H1 (cell line): ENCODE measurements at regions not wholly inside any gene's neighbourhood (a gene's known extent, or its start where the extent isn't known, plus 50 kb on each side); places are given as distances from the start of the nearest gene placed in this dataset.

Source experiments
- CTCF ChIA-PET: fragments of 300-600 bp; sonication (Branson Sonifier 250); formaldehyde crosslinking; loops from one replicate; lab custom pipeline; 2021; ENCODE audit not compliant: partially characterized antibody; lab: Charles Lee
- POLR2A ChIA-PET: fragments of 300-600 bp; sonication (Branson Sonifier 250); formaldehyde crosslinking; loops from one replicate; lab custom pipeline; 2021; ENCODE audit warnings: inconsistent platforms; ENCODE audit not compliant: partially characterized antibody; lab: Charles Lee
- DNase-seq, 2 experiments: peaks; one replicate each; pipeline versions ENCODE4 v3.0.0 to v3.0.0-alpha.2; 2010 to 2022; ENCODE audit warnings: low spot score in 2 of 2, low read depth in 1 of 2, mixed read lengths in 1 of 2
- FAIRE-seq: peaks from 2 replicates; lab custom pipeline; 2011; peaks lifted over from hg19 to GRCh38; lab: Jason Lieb, UNC
- H2AFZ ChIP-seq: 2 replicates; pipeline ENCODE4 v1.8.1; 2012; ENCODE audit warnings: low read length, inconsistent platforms
- H2AK5ac ChIP-seq: 2 replicates; pipeline ENCODE4 v1.6.1; 2013; ENCODE audit warnings: low read depth, low read length
- H2BK120ac ChIP-seq: replicated peaks from 2 replicates; pipeline ENCODE3; 2013; ENCODE audit warnings: low read depth, low read length, inconsistent platforms
- H2BK12ac ChIP-seq: 2 replicates; pipeline ENCODE4 v1.6.1; 2013; ENCODE audit warnings: low read depth, low read length
- H2BK15ac ChIP-seq: 2 replicates; pipeline ENCODE4 v1.6.1; 2013; ENCODE audit warnings: low read length
- H2BK20ac ChIP-seq: 2 replicates; pipeline ENCODE4 v1.6.1; 2013; ENCODE audit warnings: low read length
- H2BK5ac ChIP-seq: 2 replicates; pipeline ENCODE4 v1.6.1; 2013; ENCODE audit warnings: low read depth, low read length
- H3K14ac ChIP-seq: 2 replicates; pipeline ENCODE4 v1.6.1; 2013; ENCODE audit warnings: inconsistent platforms; ENCODE audit not compliant: insufficient read length
- H3K18ac ChIP-seq: 2 replicates; pipeline ENCODE4 v1.6.1; 2013; ENCODE audit warnings: low read length; ENCODE audit errors: extremely low read depth
- H3K23ac ChIP-seq: 2 replicates; pipeline ENCODE4 v1.6.1; 2013; ENCODE audit warnings: inconsistent platforms; ENCODE audit not compliant: insufficient read length
- H3K23me2 ChIP-seq: 2 replicates; pipeline ENCODE4 v1.6.1; 2013; ENCODE audit warnings: low read depth, low read length
- H3K27ac ChIP-seq: 2 replicates; pipeline ENCODE4 v1.6.1; 2011; ENCODE audit warnings: low read depth, low read length, inconsistent platforms
- H3K27me3 ChIP-seq, 4 experiments: replicated peaks in 1 of 4; 1 replicate in 1 of 4; 2 replicates in 3 of 4; pipeline versions ENCODE4 v1.6.1 to v1.8.1; 2011 to 2013; ENCODE audit warnings: low read length in 3 of 4, mild to moderate bottlenecking in 3 of 4, inconsistent platforms in 2 of 4, mixed read lengths in 2 of 4, moderate library complexity in 1 of 4; ENCODE audit not compliant: control insufficient read depth in 3 of 4, insufficient read depth in 3 of 4; ENCODE audit errors: extremely low read depth in 1 of 4
- H3K36me3 ChIP-seq, 4 experiments: 2 replicates each; pipeline versions ENCODE4 v1.6.1 to v1.8.1; 2011 to 2013; ENCODE audit warnings: mild to moderate bottlenecking in 4 of 4, low read length in 3 of 4, moderate library complexity in 2 of 4, control low read depth in 1 of 4, inconsistent platforms in 1 of 4; ENCODE audit not compliant: insufficient read depth in 4 of 4, control insufficient read depth in 2 of 4
- H3K4ac ChIP-seq: replicated peaks from 2 replicates; pipeline ENCODE3; 2013; ENCODE audit warnings: low read length, low read depth, mixed read lengths, inconsistent platforms; ENCODE audit not compliant: insufficient read length
- H3K4me1 ChIP-seq, 4 experiments: replicated peaks in 1 of 4; 1 replicate in 1 of 4; 2 replicates in 3 of 4; pipeline versions ENCODE4 v1.6.1 to v1.8.1; 2011 to 2013; ENCODE audit warnings: low read length in 3 of 4, inconsistent platforms in 2 of 4, mixed read lengths in 1 of 4; ENCODE audit not compliant: insufficient read depth in 4 of 4, control insufficient read depth in 3 of 4
- H3K4me2 ChIP-seq, 2 experiments: 2 replicates each; pipeline versions ENCODE4 v1.6.1 to v1.8.1; 2011 to 2013; ENCODE audit warnings: low read depth in 2 of 2, low read length in 2 of 2, control low read depth in 1 of 2, inconsistent platforms in 1 of 2, mild to moderate bottlenecking in 1 of 2; ENCODE audit not compliant: insufficient read depth in 1 of 2
- H3K4me3 ChIP-seq, 4 experiments: fragments of 200-600, 300-600 bp in 1 of 4; sonication (generic), shearing (Covaris generic), sonication (Bioruptor Twin) in 1 of 4; 2 replicates each; pipeline versions ENCODE4 v1.5.1 to v1.8.1; 2011 to 2016; ENCODE audit warnings: low read length in 4 of 4, low read depth in 3 of 4, control low read depth in 2 of 4, inconsistent platforms in 2 of 4, mild to moderate bottlenecking in 2 of 4, mixed read lengths in 1 of 4, moderate library complexity in 1 of 4; ENCODE audit not compliant: insufficient read depth in 2 of 4; ENCODE audit errors: extremely low read depth in 1 of 4
- H3K56ac ChIP-seq: replicated peaks from 2 replicates; pipeline ENCODE3; 2013; ENCODE audit warnings: low read depth, mild to moderate bottlenecking, mixed read lengths, low read length, inconsistent platforms; ENCODE audit not compliant: insufficient read length
- H3K79me1 ChIP-seq: 2 replicates; pipeline ENCODE4 v1.6.1; 2013; ENCODE audit warnings: low read depth, low read length, control low read depth
- H3K79me2 ChIP-seq, 2 experiments: 2 replicates each; pipeline versions ENCODE4 v1.6.1 to v1.8.1; 2012 to 2013; ENCODE audit warnings: low read length in 2 of 2, mild to moderate bottlenecking in 2 of 2, inconsistent platforms in 1 of 2; ENCODE audit not compliant: insufficient read depth in 2 of 2, control insufficient read depth in 1 of 2
- H3K9ac ChIP-seq, 4 experiments: replicated peaks in 1 of 4; 1 replicate in 1 of 4; 2 replicates in 3 of 4; pipeline versions ENCODE4 v1.6.1 to v1.8.1; 2011 to 2013; ENCODE audit warnings: low read depth in 3 of 4, low read length in 3 of 4, control low read depth in 2 of 4, mild to moderate bottlenecking in 2 of 4, moderate library complexity in 2 of 4, inconsistent platforms in 1 of 4; ENCODE audit errors: extremely low read depth in 1 of 4
- H3K9me3 ChIP-seq, 2 experiments: 2 replicates each; pipeline versions ENCODE4 v1.6.1 to v1.8.1; 2012 to 2013; ENCODE audit warnings: mild to moderate bottlenecking in 2 of 2, moderate library complexity in 2 of 2, control low read depth in 1 of 2, inconsistent platforms in 1 of 2, low read depth in 1 of 2, low read length in 1 of 2, mixed read lengths in 1 of 2; ENCODE audit not compliant: insufficient read depth in 2 of 2
- H4K20me1 ChIP-seq, 2 experiments: replicated peaks in 1 of 2; 2 replicates each; pipeline versions ENCODE3 to v1.8.1; 2011 to 2013; ENCODE audit warnings: inconsistent platforms in 2 of 2, low read length in 2 of 2, mild to moderate bottlenecking in 1 of 2; ENCODE audit not compliant: insufficient read depth in 2 of 2, control insufficient read depth in 1 of 2
- H4K5ac ChIP-seq: 2 replicates; pipeline ENCODE4 v1.6.1; 2013; ENCODE audit warnings: low read length, low read depth, mixed read lengths, inconsistent platforms; ENCODE audit not compliant: insufficient read length
- H4K8ac ChIP-seq: 2 replicates; pipeline ENCODE4 v1.8.0; 2013; ENCODE audit warnings: mild to moderate bottlenecking, moderate library complexity, low read length, inconsistent platforms; ENCODE audit not compliant: insufficient read depth; ENCODE audit errors: extremely low read depth
- H4K91ac ChIP-seq: replicated peaks from 2 replicates; pipeline ENCODE3; 2013; ENCODE audit warnings: low read length, mixed read lengths, inconsistent platforms; ENCODE audit not compliant: insufficient read length
- CHD1 ChIP-seq: IDR thresholded peaks from 2 replicates; pipeline ENCODE4 v1.6.1; 2012; ENCODE audit warnings: low read depth, low read length, improper control_type of control experiment
- SP2 ChIP-seq: IDR thresholded peaks from 2 replicates; pipeline ENCODE4 v1.6.1; 2012; ENCODE audit warnings: mild to moderate bottlenecking, low read length, inconsistent platforms
- SP4 ChIP-seq: IDR thresholded peaks from 2 replicates; pipeline ENCODE4 v1.6.1; 2012; ENCODE audit warnings: low read length, inconsistent platforms
- YY1 ChIP-seq: IDR thresholded peaks from 2 replicates; pipeline ENCODE4 v1.6.1; 2011; ENCODE audit warnings: low read depth, mild to moderate bottlenecking, low read length
- WGBS, 2 experiments: shearing (Covaris generic) in 1 of 2; methylation state at CpG; one replicate each; pipeline versions ENCODE4 v1.1.6 to v1.1.7; 2013 to 2015; ENCODE audit warnings: low lambda C conversion rate in 2 of 2, mixed read lengths in 2 of 2, inconsistent platforms in 1 of 2, low coverage in 1 of 2, missing lambda C conversion rate in 1 of 2; ENCODE audit not compliant: insufficient replicate concordance in 2 of 2, insufficient coverage in 1 of 2, insufficient read length in 1 of 2; ENCODE audit errors: extremely low coverage in 1 of 2, missing lambda C conversion rate in 1 of 2; 5-methylcytosine and 5-hydroxymethylcytosine counted together

- no peak for DNase-seq
- TF ChIP-seq YY1 (no peak), SP4 (no peak), SP2 (no peak), CHD1 (no peak)
Observed at GRCh38 chr5:14061106-14061505, 82.0 kb upstream of the TRIO start.

More at GRCh38 chr5:14061106-14061505, 82.0 kb upstream of the TRIO start:
- no peak overlapping the region for H3K23ac ChIP-seq
- no peak overlapping the region for H3K4ac ChIP-seq
- no peak overlapping the region for H3K14ac ChIP-seq
- no peak overlapping the region for H2AK5ac ChIP-seq
- no peak overlapping the region for H3K27ac ChIP-seq
- no peaks in the 10 kb centered on the region for H3K23me2 ChIP-seq
- H2BK20ac ChIP-seq, result no peak overlapping the region
- H3K4me3 ChIP-seq, result no peak overlapping the region
- no peaks in the 10 kb centered on the region for H3K36me3 ChIP-seq
- no peak overlapping the region for H2BK12ac ChIP-seq
- H3K27me3 ChIP-seq, result no peaks in the 10 kb centered on the region
- no peak overlapping the region for H3K9ac ChIP-seq
- 92% methylated on average over 5 of the region's 5 CpGs; no CpG with 5 or more reads in 1 of the 2 experiments for WGBS, 2 experiments
- no peak overlapping the region for H4K8ac ChIP-seq
- no peaks in the 10 kb centered on the region for H3K79me1 ChIP-seq
- no peaks in the 10 kb centered on the region for H4K20me1 ChIP-seq
- H3K9me3 ChIP-seq, result no peaks in the 10 kb centered on the region
- ChIA-PET POLR2A (no interaction called here), CTCF (no interaction called here)
- H2BK5ac ChIP-seq, result no peak overlapping the region
- no peaks in the 10 kb centered on the region for H3K4me1 ChIP-seq
- no peak for FAIRE-seq
- H4K91ac ChIP-seq, result no peak overlapping the region
- H3K79me2 ChIP-seq, result no peaks in the 10 kb centered on the region
- H3K18ac ChIP-seq, result no peak overlapping the region
- H2AFZ ChIP-seq, result peak overlapping the region; percentile 23; the same call in 1 of the 2 replicates
- H4K5ac ChIP-seq, result no peak overlapping the region
- H2BK120ac ChIP-seq, result no peak overlapping the region
- H3K56ac ChIP-seq, result no peak overlapping the region
- H3K4me2 ChIP-seq, result no peak overlapping the region
- H2BK15ac ChIP-seq, result no peak overlapping the region
